ENCODE measurements at regions not wholly inside any gene's neighbourhood (a gene's known extent, or its start where the extent isn't known, plus 50 kb on each side); places are given as distances from the start of the nearest gene placed in this dataset.

- peaks cover 2% of the 10 kb centered on the region for H3K27me3 Mint-ChIP-seq
- no peaks in the 10 kb centered on the region for H3K36me3 Mint-ChIP-seq (ENCODE audit: low read depth)
- POLR2A ChIA-PET: interaction anchor here (0.5 kb wide), 1 partner anchor 1485 kb away, joined by 3 read pairs; no protein-coding TSS in a partner anchor
- intact Hi-C loops (cut with DNase I, micrococcal nuclease): loop anchor here (2.0 to 10.0 kb wide), 2 partner anchors 131 to 133 kb away; no protein-coding TSS in a partner anchor
- peak; percentile 14 for DNase-seq
- no peak overlapping the region for H3K4me3 Mint-ChIP-seq
- H3K4me1 Mint-ChIP-seq: peaks cover 30% of the 10 kb centered on the region
- H3K9me3 Mint-ChIP-seq (ENCODE audit: low read depth): no peaks in the 10 kb centered on the region
- H3K27ac Mint-ChIP-seq: no peak overlapping the region
- ATAC-seq: no peak
- CTCF ChIA-PET: interaction anchor here (1.8 to 1.9 kb wide), 2 partner anchors 14 to 132 kb away, joined by 9 read pairs; no protein-coding TSS in a partner anchor
These were observed 217.0 kb downstream of the PDCD6IP start for GRCh38 chr3:34015204-34016142.

GRCh38 chr3:34016925-34017587 is 218.6 kb downstream of the PDCD6IP start:
- peak; percentile 15 for DNase-seq

GRCh38 chr3:34017757-34018156 is 219.3 kb downstream of the PDCD6IP start:
- H3K27me3 Mint-ChIP-seq: peaks cover 5% of the 10 kb centered on the region
- H3K4me1 Mint-ChIP-seq: peaks cover 36% of the 10 kb centered on the region
- H3K36me3 Mint-ChIP-seq (ENCODE audit: low read depth): no peaks in the 10 kb centered on the region
- intact Hi-C loops (cut with DNase I, micrococcal nuclease): loop anchor here in 1 of 2 experiments (10.0 kb wide), 1 partner anchor 133 kb away; no protein-coding TSS in a partner anchor
- H3K9me3 Mint-ChIP-seq (ENCODE audit: low read depth): no peaks in the 10 kb centered on the region
- CTCF ChIA-PET: interaction anchor here (1.0 to 1.3 kb wide), 2 partner anchors 10 to 90 kb away, joined by 3 to 5 read pairs; no protein-coding TSS in a partner anchor
- no peak overlapping the region for H3K4me3 Mint-ChIP-seq
- POLR2A ChIA-PET: no interaction called here
- no peak overlapping the region for H3K27ac Mint-ChIP-seq
- DNase-seq (no peak), ATAC-seq (no peak)

More at GRCh38 chr3:34016925-34017587, 218.6 kb downstream of the PDCD6IP start:
- H3K4me3 Mint-ChIP-seq: no peak overlapping the region
- intact Hi-C loops (cut with DNase I, micrococcal nuclease): loop anchor here in 1 of 2 experiments (10.0 kb wide), 1 partner anchor 132 kb away; no protein-coding TSS in a partner anchor
- no peaks in the 10 kb centered on the region for H3K9me3 Mint-ChIP-seq (ENCODE audit: low read depth)
- ATAC-seq: peak; percentile 53
- no peaks in the 10 kb centered on the region for H3K36me3 Mint-ChIP-seq (ENCODE audit: low read depth)
- peaks cover 36% of the 10 kb centered on the region for H3K4me1 Mint-ChIP-seq
- POLR2A ChIA-PET: interaction anchor here (0.7 kb wide), 1 partner anchor 461 kb away, joined by 4 read pairs; no protein-coding TSS in a partner anchor
- H3K27me3 Mint-ChIP-seq: peaks cover 5% of the 10 kb centered on the region
- CTCF ChIA-PET: interaction anchor here (0.8 to 1.9 kb wide), 5 partner anchors 10 to 140 kb away, joined by 3 to 9 read pairs (median 3); no protein-coding TSS in a partner anchor
- H3K27ac Mint-ChIP-seq: no peak overlapping the region

GRCh38 chr3:34019158-34019557 is 220.7 kb downstream of the PDCD6IP start:
- Mint-ChIP-seq H3K4me3 (no peak overlapping the region), H3K27ac (no peak overlapping the region), H3K4me1 (peaks cover 36% of the 10 kb centered on the region), H3K9me3 (ENCODE audit: low read depth) (no peaks in the 10 kb centered on the region), H3K36me3 (ENCODE audit: low read depth) (no peaks in the 10 kb centered on the region), H3K27me3 (peaks cover 5% of the 10 kb centered on the region)
- DNase-seq (no peak), ATAC-seq (no peak)
- POLR2A ChIA-PET: interaction anchor here (0.6 kb wide), 1 partner anchor 283 kb away, joined by 3 read pairs; no protein-coding TSS in a partner anchor
- CTCF ChIA-PET: interaction anchor here (0.7 to 1.3 kb wide), 4 partner anchors 11 to 108 kb away, joined by 3 to 5 read pairs (median 3); no protein-coding TSS in a partner anchor
- intact Hi-C loops (cut with DNase I, micrococcal nuclease): loop anchor here in 1 of 2 experiments (10.0 kb wide), 1 partner anchor 134 kb away; no protein-coding TSS in a partner anchor

GRCh38 chr3:34020170-34020569 is 221.7 kb downstream of the PDCD6IP start:
- H3K27ac Mint-ChIP-seq: no peak overlapping the region
- H3K36me3 Mint-ChIP-seq (ENCODE audit: low read depth): no peaks in the 10 kb centered on the region
- ChIA-PET CTCF (interaction anchor here (0.5 to 0.7 kb wide), 2 partner anchors 103 to 110 kb away, joined by 4 read pairs; no protein-coding TSS in a partner anchor), POLR2A (no interaction called here)
- H3K4me1 Mint-ChIP-seq: peaks cover 36% of the 10 kb centered on the region
- intact Hi-C loops (cut with DNase I, micrococcal nuclease): no loop called here
- no peak for DNase-seq
- no peak for ATAC-seq
- H3K4me3 Mint-ChIP-seq: no peak overlapping the region
- no peaks in the 10 kb centered on the region for H3K9me3 Mint-ChIP-seq (ENCODE audit: low read depth)
- H3K27me3 Mint-ChIP-seq: peaks cover 5% of the 10 kb centered on the region

- ATAC-seq: no peak
- peaks cover 35% of the 10 kb centered on the region for H3K4me1 Mint-ChIP-seq
- no peaks in the 10 kb centered on the region for H3K36me3 Mint-ChIP-seq (ENCODE audit: low read depth)
- CTCF ChIA-PET: interaction anchor here (0.7 kb wide), 1 partner anchor 104 kb away, joined by 4 read pairs; no protein-coding TSS in a partner anchor
- intact Hi-C loops (cut with DNase I, micrococcal nuclease): no loop called here
- peaks cover 5% of the 10 kb centered on the region for H3K27me3 Mint-ChIP-seq
- DNase-seq: no peak
- no peak overlapping the region for H3K4me3 Mint-ChIP-seq
- no peaks in the 10 kb centered on the region for H3K9me3 Mint-ChIP-seq (ENCODE audit: low read depth)
- H3K27ac Mint-ChIP-seq: no peak overlapping the region
- POLR2A ChIA-PET: no interaction called here
These were observed 222.6 kb downstream of the PDCD6IP start for GRCh38 chr3:34020726-34021680.

- H3K27ac Mint-ChIP-seq: no peak overlapping the region
- CTCF ChIA-PET: no interaction called here
- peaks cover 5% of the 10 kb centered on the region for H3K27me3 Mint-ChIP-seq
- H3K36me3 Mint-ChIP-seq (ENCODE audit: low read depth): no peaks in the 10 kb centered on the region
- peaks cover 28% of the 10 kb centered on the region for H3K4me1 Mint-ChIP-seq
- no peak for ATAC-seq
- no peak for DNase-seq
- intact Hi-C loops (cut with DNase I, micrococcal nuclease): no loop called here
- no peaks in the 10 kb centered on the region for H3K9me3 Mint-ChIP-seq (ENCODE audit: low read depth)
- POLR2A ChIA-PET: no interaction called here
- H3K4me3 Mint-ChIP-seq: no peak overlapping the region
These were observed 223.7 kb downstream of the PDCD6IP start for GRCh38 chr3:34022147-34022546.

- ChIA-PET CTCF (no interaction called here), POLR2A (interaction anchor here (0.5 kb wide), 1 partner anchor 52 kb away, joined by 3 read pairs; no protein-coding TSS in a partner anchor)
- no peak for ATAC-seq
- Mint-ChIP-seq H3K4me1 (peaks cover 17% of the 10 kb centered on the region), H3K9me3 (ENCODE audit: low read depth) (no peaks in the 10 kb centered on the region), H3K4me3 (no peak overlapping the region), H3K27ac (no peak overlapping the region), H3K36me3 (ENCODE audit: low read depth) (no peaks in the 10 kb centered on the region), H3K27me3 (peaks cover 5% of the 10 kb centered on the region)
- DNase-seq: no peak
- intact Hi-C loops (cut with DNase I, micrococcal nuclease): no loop called here
These were observed 226.2 kb downstream of the PDCD6IP start for GRCh38 chr3:34024447-34025240.

- Mint-ChIP-seq H3K27ac (no peak overlapping the region), H3K36me3 (ENCODE audit: low read depth) (no peaks in the 10 kb centered on the region), H3K27me3 (no peaks in the 10 kb centered on the region), H3K9me3 (ENCODE audit: low read depth) (no peaks in the 10 kb centered on the region), H3K4me3 (no peak overlapping the region), H3K4me1 (no peaks in the 10 kb centered on the region)
- POLR2A ChIA-PET: no interaction called here
- no peak for DNase-seq
- ATAC-seq: no peak
- CTCF ChIA-PET: no interaction called here
- intact Hi-C loops (cut with DNase I, micrococcal nuclease): no loop called here
These were observed 235.4 kb downstream of the PDCD6IP start for GRCh38 chr3:34033839-34034238.

- CTCF ChIA-PET: no interaction called here
- H3K4me3 Mint-ChIP-seq: no peak overlapping the region
- intact Hi-C loops (cut with DNase I, micrococcal nuclease): no loop called here
These were observed 236.4 kb downstream of the PDCD6IP start for GRCh38 chr3:34034840-34035239.

More at GRCh38 chr3:34034840-34035239, 236.4 kb downstream of the PDCD6IP start:
- Mint-ChIP-seq H3K27me3 (no peaks in the 10 kb centered on the region), H3K36me3 (ENCODE audit: low read depth) (no peaks in the 10 kb centered on the region), H3K27ac (no peak overlapping the region), H3K4me1 (no peaks in the 10 kb centered on the region), H3K9me3 (ENCODE audit: low read depth) (no peaks in the 10 kb centered on the region)
- DNase-seq (no peak), ATAC-seq (no peak)
- POLR2A ChIA-PET: no interaction called here
